GM12878 (cell line): ENCODE measurements at regions not wholly inside any gene's neighbourhood (a gene's known extent, or its start where the extent isn't known, plus 50 kb on each side); places are given as distances from the start of the nearest gene placed in this dataset.

ENCODE experiments used
- ATAC-seq: fragments of 200-7000 bp; cut with Tn5 transposase; 3 replicates; pipeline ENCODE4 v1.9.1; 2020; ENCODE audit warnings: mild to moderate bottlenecking, moderate library complexity
- BruUV-seq: library from RNA; stranded (reverse); fragments of 400-500 nt; replicated peaks from 2 replicates; lab custom pipeline; 2021; lab: Mats Ljungman, UMichigan
- CTCF ChIA-PET: fragments of 300-600 bp; sonication (Branson Sonifier 250); formaldehyde crosslinking; extraction: SDS; loops from one replicate; lab custom pipeline; 2021; ENCODE audit warnings: inconsistent platforms; lab: Yijun Ruan, JAX
- POLR2A ChIA-PET: fragments of 350-600 bp; formaldehyde crosslinking; extraction: SDS; loops from one replicate; lab custom pipeline; 2021; ENCODE audit warnings: inconsistent platforms; lab: Charles Lee
- RAD21 ChIA-PET: fragments of 300-600 bp; sonication (Branson Sonifier 250); formaldehyde crosslinking; loops from one replicate; lab custom pipeline; 2023; ENCODE audit warnings: antibody characterized with exemption; ENCODE audit not compliant: unreplicated experiment; lab: Charles Lee
- SMC1A ChIA-PET: fragments of 300-600 bp; sonication (Branson Sonifier 250); formaldehyde crosslinking; loops from one replicate; lab custom pipeline; 2023; ENCODE audit not compliant: unreplicated experiment, uncharacterized antibody; lab: Charles Lee
- DNase-seq: peaks from one replicate; pipeline ENCODE4 v3.0.0-alpha.2; 2011; ENCODE audit warnings: low read depth, low spot score
- FAIRE-seq: peaks from 3 replicates; lab custom pipeline; 2011; peaks lifted over from hg19 to GRCh38; lab: Jason Lieb, UNC
- H2AFZ ChIP-seq: 2 replicates; pipeline ENCODE4 v1.6.0; 2011; ENCODE audit warnings: low read depth, low read length, control low read depth; ENCODE audit not compliant: control insufficient read depth
- H3K27ac ChIP-seq: 2 replicates; pipeline ENCODE4 v1.5.1; 2011; ENCODE audit warnings: control low read depth; ENCODE audit not compliant: control insufficient read depth, insufficient read depth
- H3K27me3 ChIP-seq, 2 experiments: replicated peaks in 1 of 2; 2 replicates each; pipeline versions ENCODE4 v1.6.0 to v1.6.1; 2011; ENCODE audit warnings: low read length in 1 of 2; ENCODE audit not compliant: control insufficient read depth in 2 of 2, insufficient read depth in 2 of 2
- H3K36me3 ChIP-seq, 2 experiments: 2 replicates each; pipeline ENCODE4 v1.5.1; 2011; ENCODE audit warnings: low read length in 1 of 2; ENCODE audit not compliant: control insufficient read depth in 2 of 2, insufficient read depth in 2 of 2
- H3K4me1 ChIP-seq: 2 replicates; pipeline ENCODE4 v1.6.1; 2011; ENCODE audit warnings: mild to moderate bottlenecking, low read length, moderate library complexity, mixed read lengths; ENCODE audit not compliant: control insufficient read depth, insufficient read depth
- H3K4me2 ChIP-seq: 2 replicates; pipeline ENCODE4 v1.6.0; 2011; ENCODE audit warnings: control low read depth; ENCODE audit not compliant: control insufficient read depth, insufficient read depth
- H3K4me3 ChIP-seq: fragments of 200-600 bp; sonication (generic); 2 replicates; pipeline ENCODE4 v1.5.1; 2016
- H3K79me2 ChIP-seq: 2 replicates; pipeline ENCODE4 v1.6.0; 2011; ENCODE audit warnings: low read length; ENCODE audit not compliant: control insufficient read depth, insufficient read depth
- H3K9ac ChIP-seq: 2 replicates; pipeline ENCODE4 v1.8.0; 2011; ENCODE audit warnings: low read length, control low read depth, mixed read lengths; ENCODE audit not compliant: control insufficient read depth, insufficient read depth
- H3K9me3 ChIP-seq: replicated peaks from 3 replicates; pipeline ENCODE4 v1.5.1; 2011; ENCODE audit warnings: mild to moderate bottlenecking, low read length; ENCODE audit not compliant: control insufficient read depth, insufficient read depth
- H4K20me1 ChIP-seq: 2 replicates; pipeline ENCODE4 v1.6.0; 2011; ENCODE audit not compliant: control insufficient read depth, insufficient read depth
- ASH2L ChIP-seq: fragments of 300-600, 200-600 bp; sonication (generic); IDR thresholded peaks from 2 replicates; pipeline ENCODE4 v1.6.1; 2017; ENCODE audit warnings: low read depth, mild to moderate bottlenecking, borderline replicate concordance
- CHD2 ChIP-seq: IDR thresholded peaks from 2 replicates; pipeline ENCODE4 v1.6.1; 2011; ENCODE audit warnings: low read depth, low read length, improper control_type of control experiment, borderline replicate concordance
- EED ChIP-seq: sonication (generic); IDR thresholded peaks from 2 replicates; pipeline ENCODE4 v1.6.1; 2016; ENCODE audit warnings: antibody characterized with exemption, low read depth
- HDGF ChIP-seq: fragments of 450-650 bp; IDR thresholded peaks from 2 replicates; pipeline ENCODE4 v1.6.1; 2016; ENCODE audit warnings: antibody characterized with exemption
- JUNB ChIP-seq: IDR thresholded peaks from 2 replicates; pipeline ENCODE4 v1.6.1; 2016; ENCODE audit warnings: antibody characterized with exemption, mild to moderate bottlenecking
- LARP7 ChIP-seq: fragments of 450-650 bp; IDR thresholded peaks from 2 replicates; pipeline ENCODE4 v1.6.1; 2017; ENCODE audit warnings: mild to moderate bottlenecking
- PAX5 ChIP-seq: IDR thresholded peaks from 2 replicates; pipeline ENCODE4 v1.6.1; 2011; ENCODE audit warnings: low read depth, low read length, borderline replicate concordance
- RELA ChIP-seq: fragments of 450-650 bp; IDR thresholded peaks from 2 replicates; pipeline ENCODE4 v1.8.0; 2014; ENCODE audit warnings: borderline replicate concordance; ENCODE audit not compliant: partially characterized antibody
- SMAD1 ChIP-seq: fragments of 450-650 bp; IDR thresholded peaks from 2 replicates; pipeline ENCODE4 v1.6.1; 2018; ENCODE audit warnings: mild to moderate bottlenecking, low read depth; ENCODE audit not compliant: partially characterized antibody
- SMAD5 ChIP-seq: IDR thresholded peaks from 2 replicates; pipeline ENCODE4 v1.6.1; 2016; ENCODE audit warnings: antibody characterized with exemption, low read depth
- ZNF207 ChIP-seq: fragments of 450-650 bp; IDR thresholded peaks from 2 replicates; pipeline ENCODE4 v1.6.1; 2014; ENCODE audit warnings: antibody characterized with exemption, mild to moderate bottlenecking, borderline replicate concordance
- ZNF274 ChIP-seq: IDR thresholded peaks from one replicate; pipeline ENCODE4 v1.8.0; 2011; ENCODE audit not compliant: insufficient read length, insufficient read depth
- WGBS: methylation state at CpG from one replicate; pipeline ENCODE4 v1.1.6; 2016; ENCODE audit warnings: low lambda C conversion rate; ENCODE audit not compliant: insufficient replicate concordance, insufficient coverage; ENCODE audit errors: missing lambda C conversion rate; 5-methylcytosine and 5-hydroxymethylcytosine counted together
- in situ Hi-C: fragments of 300-500 bp; cut with MboI; formaldehyde crosslinking; loops from 9 replicates; pipeline ENCODE4 v1.14.3; 2018; ENCODE audit warnings: mixed read lengths
- intact Hi-C: fragments of 100-400 bp; cut with micrococcal nuclease; formaldehyde crosslinking; loops from one replicate; pipeline ENCODE4 v1.14.2; 2022; ENCODE audit not compliant: unreplicated experiment
- TF ChIP-seq, protein P1 (sequence below): fragments of 450-650 bp; IDR thresholded peaks from 2 replicates; pipeline ENCODE4 v1.6.1; 2018; ENCODE audit warnings: mild to moderate bottlenecking, low read depth, moderate library complexity; ENCODE audit not compliant: partially characterized antibody
- TF ChIP-seq, protein P2 (sequence below): IDR thresholded peaks from 2 replicates; pipeline ENCODE4 v1.6.1; 2011; ENCODE audit warnings: mild to moderate bottlenecking, low read depth, low read length, moderate library complexity; ENCODE audit not compliant: insufficient replicate concordance
- TF ChIP-seq, protein P3 (sequence below): fragments of 150-350 bp; IDR thresholded peaks from 2 replicates; pipeline ENCODE4 v1.6.1; 2016; ENCODE audit warnings: low read depth, low read length

DNA sequence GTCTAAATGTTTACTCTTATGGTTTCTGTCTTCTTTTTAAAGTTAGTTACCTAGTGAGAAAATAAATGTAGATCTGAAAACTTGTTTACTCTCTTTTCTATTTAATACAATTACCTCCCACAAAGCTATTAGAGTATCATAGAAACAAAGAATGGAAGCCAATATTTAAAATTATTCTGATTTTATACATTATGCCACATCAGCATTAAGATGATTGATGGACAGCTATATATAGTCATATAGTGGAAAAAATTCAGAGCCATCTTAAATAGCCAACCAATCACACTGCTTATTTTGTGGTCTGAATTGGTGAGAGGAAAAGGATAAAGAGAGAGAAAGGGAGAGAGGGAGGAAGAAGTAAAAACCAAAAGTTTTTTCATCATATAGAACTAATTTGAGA lies 1101.8 kb downstream of the PCDH19 start (continued):
- TF ChIP-seq, protein P1, sequence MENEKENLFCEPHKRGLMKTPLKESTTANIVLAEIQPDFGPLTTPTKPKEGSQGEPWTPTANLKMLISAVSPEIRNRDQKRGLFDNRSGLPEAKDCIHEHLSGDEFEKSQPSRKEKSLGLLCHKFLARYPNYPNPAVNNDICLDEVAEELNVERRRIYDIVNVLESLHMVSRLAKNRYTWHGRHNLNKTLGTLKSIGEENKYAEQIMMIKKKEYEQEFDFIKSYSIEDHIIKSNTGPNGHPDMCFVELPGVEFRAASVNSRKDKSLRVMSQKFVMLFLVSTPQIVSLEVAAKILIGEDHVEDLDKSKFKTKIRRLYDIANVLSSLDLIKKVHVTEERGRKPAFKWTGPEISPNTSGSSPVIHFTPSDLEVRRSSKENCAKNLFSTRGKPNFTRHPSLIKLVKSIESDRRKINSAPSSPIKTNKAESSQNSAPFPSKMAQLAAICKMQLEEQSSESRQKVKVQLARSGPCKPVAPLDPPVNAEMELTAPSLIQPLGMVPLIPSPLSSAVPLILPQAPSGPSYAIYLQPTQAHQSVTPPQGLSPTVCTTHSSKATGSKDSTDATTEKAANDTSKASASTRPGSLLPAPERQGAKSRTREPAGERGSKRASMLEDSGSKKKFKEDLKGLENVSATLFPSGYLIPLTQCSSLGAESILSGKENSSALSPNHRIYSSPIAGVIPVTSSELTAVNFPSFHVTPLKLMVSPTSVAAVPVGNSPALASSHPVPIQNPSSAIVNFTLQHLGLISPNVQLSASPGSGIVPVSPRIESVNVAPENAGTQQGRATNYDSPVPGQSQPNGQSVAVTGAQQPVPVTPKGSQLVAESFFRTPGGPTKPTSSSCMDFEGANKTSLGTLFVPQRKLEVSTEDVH = no peak
- no peak for TF ChIP-seq ZNF207
- TF ChIP-seq SMAD5 = no peak

DNA sequence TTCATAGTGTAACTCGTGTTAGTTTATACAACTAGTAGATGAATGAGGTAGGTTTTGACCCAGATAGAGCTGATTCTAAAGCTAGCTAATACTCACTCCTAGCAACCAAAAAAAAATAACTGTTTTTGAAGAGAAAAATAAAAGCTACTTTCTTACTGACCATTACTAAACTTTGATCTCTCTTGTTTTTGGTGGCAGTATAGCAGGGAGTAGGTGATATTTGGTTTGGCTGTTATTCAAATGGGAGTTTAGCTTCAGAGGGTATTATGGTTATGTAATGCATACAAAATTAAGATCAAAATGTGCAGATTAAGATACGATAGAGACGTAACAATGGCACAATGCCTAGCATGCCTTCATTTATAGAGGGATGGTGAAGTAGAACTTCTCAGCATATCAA lies 1104.5 kb downstream of the PCDH19 start:
- no TSS peak for BruUV-seq
- no peak for FAIRE-seq
- no peak overlapping the region for H2AFZ ChIP-seq
- intact Hi-C loops = no loop called here
- H3K27me3 ChIP-seq = no peaks in the 10 kb centered on the region
- POLR2A ChIA-PET = no interaction called here
- TF ChIP-seq LARP7 (no peak), ASH2L (no peak), JUNB (no peak), HDGF (no peak), CHD2 (no peak), SMAD1 (no peak), RELA (no peak), EED (no peak), PAX5 (no peak), ZNF274 (no peak)
- TF ChIP-seq, protein P2, sequence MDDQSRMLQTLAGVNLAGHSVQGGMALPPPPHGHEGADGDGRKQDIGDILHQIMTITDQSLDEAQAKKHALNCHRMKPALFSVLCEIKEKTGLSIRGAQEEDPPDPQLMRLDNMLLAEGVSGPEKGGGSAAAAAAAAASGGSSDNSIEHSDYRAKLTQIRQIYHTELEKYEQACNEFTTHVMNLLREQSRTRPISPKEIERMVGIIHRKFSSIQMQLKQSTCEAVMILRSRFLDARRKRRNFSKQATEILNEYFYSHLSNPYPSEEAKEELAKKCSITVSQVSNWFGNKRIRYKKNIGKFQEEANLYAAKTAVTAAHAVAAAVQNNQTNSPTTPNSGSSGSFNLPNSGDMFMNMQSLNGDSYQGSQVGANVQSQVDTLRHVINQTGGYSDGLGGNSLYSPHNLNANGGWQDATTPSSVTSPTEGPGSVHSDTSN = no peak
- TF ChIP-seq, protein P3, sequence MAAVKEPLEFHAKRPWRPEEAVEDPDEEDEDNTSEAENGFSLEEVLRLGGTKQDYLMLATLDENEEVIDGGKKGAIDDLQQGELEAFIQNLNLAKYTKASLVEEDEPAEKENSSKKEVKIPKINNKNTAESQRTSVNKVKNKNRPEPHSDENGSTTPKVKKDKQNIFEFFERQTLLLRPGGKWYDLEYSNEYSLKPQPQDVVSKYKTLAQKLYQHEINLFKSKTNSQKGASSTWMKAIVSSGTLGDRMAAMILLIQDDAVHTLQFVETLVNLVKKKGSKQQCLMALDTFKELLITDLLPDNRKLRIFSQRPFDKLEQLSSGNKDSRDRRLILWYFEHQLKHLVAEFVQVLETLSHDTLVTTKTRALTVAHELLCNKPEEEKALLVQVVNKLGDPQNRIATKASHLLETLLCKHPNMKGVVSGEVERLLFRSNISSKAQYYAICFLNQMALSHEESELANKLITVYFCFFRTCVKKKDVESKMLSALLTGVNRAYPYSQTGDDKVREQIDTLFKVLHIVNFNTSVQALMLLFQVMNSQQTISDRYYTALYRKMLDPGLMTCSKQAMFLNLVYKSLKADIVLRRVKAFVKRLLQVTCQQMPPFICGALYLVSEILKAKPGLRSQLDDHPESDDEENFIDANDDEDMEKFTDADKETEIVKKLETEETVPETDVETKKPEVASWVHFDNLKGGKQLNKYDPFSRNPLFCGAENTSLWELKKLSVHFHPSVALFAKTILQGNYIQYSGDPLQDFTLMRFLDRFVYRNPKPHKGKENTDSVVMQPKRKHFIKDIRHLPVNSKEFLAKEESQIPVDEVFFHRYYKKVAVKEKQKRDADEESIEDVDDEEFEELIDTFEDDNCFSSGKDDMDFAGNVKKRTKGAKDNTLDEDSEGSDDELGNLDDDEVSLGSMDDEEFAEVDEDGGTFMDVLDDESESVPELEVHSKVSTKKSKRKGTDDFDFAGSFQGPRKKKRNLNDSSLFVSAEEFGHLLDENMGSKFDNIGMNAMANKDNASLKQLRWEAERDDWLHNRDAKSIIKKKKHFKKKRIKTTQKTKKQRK = no peak
- TF ChIP-seq, all 136 proteins: peak for 0
- in situ Hi-C loops = no loop called here
- H3K4me1 ChIP-seq = no peaks in the 10 kb centered on the region
- no peak for ATAC-seq
- no peaks in the 10 kb centered on the region for H3K9me3 ChIP-seq
- ChIA-PET CTCF (no interaction called here), SMC1A (no interaction called here), RAD21 (no interaction called here)
- no peak for DNase-seq
- no peak overlapping the region for H3K4me3 ChIP-seq
- H3K27ac ChIP-seq = no peak overlapping the region
- H3K4me2 ChIP-seq = no peak overlapping the region
- H3K79me2 ChIP-seq = no peaks in the 10 kb centered on the region
- no peaks in the 10 kb centered on the region for H4K20me1 ChIP-seq
- H3K9ac ChIP-seq = no peak overlapping the region
- 39% methylated on average over 3 of the region's 3 CpGs for WGBS
- H3K36me3 ChIP-seq = no peaks in the 10 kb centered on the region
